Thyroid gland (tissue), 4 donors: ENCODE measurements at regions not wholly inside any gene's neighbourhood (a gene's known extent, or its start where the extent isn't known, plus 50 kb on each side); places are given as distances from the start of the nearest gene placed in this dataset.

Experiments
- DNase-seq, 2 donors: peaks; one replicate each; pipeline ENCODE4 v3.0.0-alpha.2; 2019
- H3K27ac ChIP-seq, 3 donors: fragments of 200-600 bp; sonication (generic); 1 replicate in 2 of 3; 2 replicates in 1 of 3; pipeline ENCODE4 v1.5.1; 2016 to 2019; ENCODE audit warnings: mild to moderate bottlenecking in 1 of 3, moderate library complexity in 1 of 3
- H3K27me3 ChIP-seq: fragments of 200-600 bp; sonication (generic); one replicate; pipeline ENCODE4 v1.5.1; 2019
- H3K36me3 ChIP-seq, 2 donors: fragments of 200-600 bp; sonication (generic); one replicate each; pipeline ENCODE4 v1.5.1; 2016 to 2019
- H3K4me1 ChIP-seq, 2 donors: fragments of 200-600 bp; sonication (generic); one replicate each; pipeline ENCODE4 v1.5.1; 2017 to 2019
- H3K4me3 ChIP-seq, 3 donors: fragments of 200-600 bp; sonication (generic); replicated peaks in 1 of 3; 1 replicate in 2 of 3; 2 replicates in 1 of 3; pipeline ENCODE4 v1.5.1; 2016; ENCODE audit warnings: mild to moderate bottlenecking in 1 of 3
- H3K9me3 ChIP-seq: fragments of 200-600 bp; sonication (generic); one replicate; pipeline ENCODE4 v1.5.1; 2017
- POLR2A ChIP-seq, 2 donors: fragments of 450-650 bp; IDR thresholded peaks; one replicate each; pipeline ENCODE4 v1.6.1; 2017; ENCODE audit warnings: antibody characterized with exemption in 2 of 2, mild to moderate bottlenecking in 2 of 2, moderate library complexity in 1 of 2
- WGBS, 2 donors: methylation state at CpG; one replicate each; pipeline ENCODE4 v1.1.5; 2017; 5-methylcytosine and 5-hydroxymethylcytosine counted together
- intact Hi-C: fragments of 100-400 bp; cut with DNase I; formaldehyde crosslinking; loops from one replicate; pipeline ENCODE4 v1.15.1; 2023
- TF ChIP-seq, protein P1 (sequence below), 6 experiments: fragments of 200-600 bp in 3 of 6; fragments of 450-650 bp in 3 of 6; sonication (generic) in 3 of 6; IDR thresholded peaks; one replicate each; pipeline ENCODE4 v1.5.1; 2016 to 2019; ENCODE audit warnings: antibody characterized with exemption in 6 of 6, mild to moderate bottlenecking in 2 of 6, inconsistent platforms in 1 of 6, moderate library complexity in 1 of 6

DNA sequence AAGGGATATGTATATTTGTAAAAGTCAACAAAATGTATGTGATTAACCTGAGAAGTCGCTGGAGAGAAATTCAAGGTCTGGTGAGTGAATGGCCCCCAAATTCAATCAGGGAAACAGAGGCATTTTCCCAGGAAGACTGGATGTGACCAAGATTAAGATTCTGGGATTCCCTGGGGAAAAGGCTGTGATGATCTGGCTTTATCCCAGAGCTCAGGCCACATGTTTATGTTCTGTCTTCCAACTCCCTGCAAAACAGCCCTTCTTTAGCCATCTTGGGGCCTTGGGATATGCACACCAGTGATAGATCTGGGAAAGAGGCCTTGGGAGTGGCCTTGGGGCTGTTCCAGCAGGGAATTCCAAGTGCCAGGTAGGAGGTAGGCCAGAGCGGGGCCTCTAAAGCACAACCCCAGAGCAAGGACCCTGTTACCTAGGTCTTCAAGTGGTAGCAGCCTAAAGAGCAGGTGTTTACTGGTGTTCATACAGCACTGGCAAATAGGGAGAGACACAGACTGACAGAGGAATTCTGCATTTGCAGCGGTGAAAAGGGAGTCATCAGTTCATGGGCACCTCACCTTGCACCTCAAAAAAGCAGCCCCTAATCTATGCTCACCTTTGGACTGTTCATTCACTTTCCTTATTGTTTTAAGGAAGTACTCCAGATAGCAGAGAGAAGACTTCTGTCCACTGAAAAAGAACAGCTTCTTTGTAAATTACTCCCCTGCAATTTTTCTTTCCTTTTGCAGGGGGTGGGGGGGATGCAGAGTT lies 312.4 kb downstream of the BUD13 start:
- no peaks in the 10 kb centered on the region for H3K4me1 ChIP-seq
- intact Hi-C loops, result no loop called here
- 81 to 82% methylated on average over 3 of the region's 3 CpGs for WGBS, 2 donors
- no peaks in the 10 kb centered on the region for H3K9me3 ChIP-seq
- H3K36me3 ChIP-seq, result no peaks in the 10 kb centered on the region
- no peak overlapping the region for H3K27ac ChIP-seq
- no peak for TF ChIP-seq POLR2A (IDR thresholded peaks at IDR 0.05)
- TF ChIP-seq, protein P1, sequence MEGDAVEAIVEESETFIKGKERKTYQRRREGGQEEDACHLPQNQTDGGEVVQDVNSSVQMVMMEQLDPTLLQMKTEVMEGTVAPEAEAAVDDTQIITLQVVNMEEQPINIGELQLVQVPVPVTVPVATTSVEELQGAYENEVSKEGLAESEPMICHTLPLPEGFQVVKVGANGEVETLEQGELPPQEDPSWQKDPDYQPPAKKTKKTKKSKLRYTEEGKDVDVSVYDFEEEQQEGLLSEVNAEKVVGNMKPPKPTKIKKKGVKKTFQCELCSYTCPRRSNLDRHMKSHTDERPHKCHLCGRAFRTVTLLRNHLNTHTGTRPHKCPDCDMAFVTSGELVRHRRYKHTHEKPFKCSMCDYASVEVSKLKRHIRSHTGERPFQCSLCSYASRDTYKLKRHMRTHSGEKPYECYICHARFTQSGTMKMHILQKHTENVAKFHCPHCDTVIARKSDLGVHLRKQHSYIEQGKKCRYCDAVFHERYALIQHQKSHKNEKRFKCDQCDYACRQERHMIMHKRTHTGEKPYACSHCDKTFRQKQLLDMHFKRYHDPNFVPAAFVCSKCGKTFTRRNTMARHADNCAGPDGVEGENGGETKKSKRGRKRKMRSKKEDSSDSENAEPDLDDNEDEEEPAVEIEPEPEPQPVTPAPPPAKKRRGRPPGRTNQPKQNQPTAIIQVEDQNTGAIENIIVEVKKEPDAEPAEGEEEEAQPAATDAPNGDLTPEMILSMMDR (IDR thresholded peaks at IDR 0.05), result no peak
- H3K4me3 ChIP-seq, result no peak overlapping the region
- no peak for DNase-seq
- H3K27me3 ChIP-seq, result no peaks in the 10 kb centered on the region

DNA sequence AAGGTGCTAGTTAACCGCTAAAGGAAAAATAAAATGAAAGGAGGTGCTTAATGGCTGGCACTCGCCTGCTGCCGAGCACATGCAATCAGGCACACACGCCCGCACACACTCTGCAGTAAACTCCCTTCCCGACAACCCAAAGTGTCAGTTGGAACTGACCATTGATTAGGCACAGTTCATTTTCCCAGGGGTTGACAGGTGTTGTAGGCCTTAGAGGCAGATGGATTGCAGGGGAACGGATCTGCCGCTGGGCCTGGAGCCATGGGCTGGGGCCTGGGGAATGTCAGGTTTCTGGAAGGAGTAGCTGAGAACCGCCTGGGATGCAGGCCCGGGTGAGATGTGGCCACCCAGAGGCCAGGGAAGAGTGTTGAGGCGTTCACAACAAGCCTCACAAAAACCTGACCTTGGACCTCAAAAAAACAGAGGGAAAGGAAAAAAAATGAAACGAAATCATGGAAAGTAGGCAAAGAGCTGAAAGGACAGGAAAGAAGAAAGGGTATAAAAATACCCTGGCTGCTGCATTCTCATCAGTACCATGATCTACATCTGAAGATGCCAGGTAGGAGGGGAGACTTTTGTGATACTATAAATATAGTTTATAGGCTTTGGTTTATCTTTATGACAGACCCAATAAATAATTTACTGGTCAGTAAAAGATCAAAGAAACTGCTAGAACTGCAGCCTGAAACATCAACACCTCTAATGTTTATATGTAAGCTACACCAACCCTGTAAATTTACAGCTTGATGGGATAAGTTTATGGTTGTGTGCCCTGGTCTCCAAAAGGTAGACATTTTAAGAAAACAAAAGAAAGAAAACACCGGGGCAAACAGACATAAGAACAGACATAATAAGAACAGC lies 313.4 kb downstream of the BUD13 start:
- Histone ChIP-seq H3K4me3 (no peak overlapping the region), H3K36me3 (no peaks in the 10 kb centered on the region), H3K4me1 (no peaks in the 10 kb centered on the region), H3K27me3 (no peaks in the 10 kb centered on the region), H3K27ac (no peak overlapping the region), H3K9me3 (no peaks in the 10 kb centered on the region)
- WGBS, 2 donors, result 72 to 77% methylated on average over 12 to 13 of the region's 13 CpGs
- TF ChIP-seq, protein P1 (IDR thresholded peaks at IDR 0.05), result no peak
- no peak for TF ChIP-seq POLR2A (IDR thresholded peaks at IDR 0.05)
- no peak for DNase-seq
- intact Hi-C loops, result loop anchor here (10.0 kb wide), 1 partner anchor 185 kb away; no protein-coding TSS in a partner anchor

DNA sequence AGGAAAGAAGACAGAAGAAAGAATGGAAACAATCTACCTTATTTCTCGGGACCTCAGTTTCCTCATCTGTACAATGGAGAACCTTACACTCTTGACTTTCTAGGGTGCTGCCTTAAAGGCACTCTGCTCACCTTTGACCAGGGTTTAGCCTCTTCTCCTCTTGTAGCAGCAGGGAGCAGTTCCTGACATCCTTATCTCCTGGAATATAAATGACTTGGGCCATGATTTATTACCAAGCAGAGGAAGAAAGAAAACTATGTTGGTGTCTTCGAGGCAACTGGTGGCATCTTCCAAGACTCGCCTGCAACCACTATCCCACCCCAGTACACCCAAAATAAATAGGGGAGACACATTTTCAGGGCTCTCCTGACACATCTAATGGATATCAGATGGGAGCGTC lies 314.2 kb downstream of the BUD13 start:
- intact Hi-C loops, result loop anchor here (10.0 kb wide), 1 partner anchor 186 kb away; no protein-coding TSS in a partner anchor
- Histone ChIP-seq H3K27me3 (no peaks in the 10 kb centered on the region), H3K4me3 (no peak overlapping the region), H3K9me3 (no peaks in the 10 kb centered on the region), H3K27ac (no peak overlapping the region), H3K36me3 (no peaks in the 10 kb centered on the region), H3K4me1 (no peaks in the 10 kb centered on the region)
- no peak for DNase-seq
- TF ChIP-seq, protein P1 (IDR thresholded peaks at IDR 0.05), result no peak
- WGBS, 2 donors, result 83 to 85% methylated on average over 4 of the region's 4 CpGs

DNA sequence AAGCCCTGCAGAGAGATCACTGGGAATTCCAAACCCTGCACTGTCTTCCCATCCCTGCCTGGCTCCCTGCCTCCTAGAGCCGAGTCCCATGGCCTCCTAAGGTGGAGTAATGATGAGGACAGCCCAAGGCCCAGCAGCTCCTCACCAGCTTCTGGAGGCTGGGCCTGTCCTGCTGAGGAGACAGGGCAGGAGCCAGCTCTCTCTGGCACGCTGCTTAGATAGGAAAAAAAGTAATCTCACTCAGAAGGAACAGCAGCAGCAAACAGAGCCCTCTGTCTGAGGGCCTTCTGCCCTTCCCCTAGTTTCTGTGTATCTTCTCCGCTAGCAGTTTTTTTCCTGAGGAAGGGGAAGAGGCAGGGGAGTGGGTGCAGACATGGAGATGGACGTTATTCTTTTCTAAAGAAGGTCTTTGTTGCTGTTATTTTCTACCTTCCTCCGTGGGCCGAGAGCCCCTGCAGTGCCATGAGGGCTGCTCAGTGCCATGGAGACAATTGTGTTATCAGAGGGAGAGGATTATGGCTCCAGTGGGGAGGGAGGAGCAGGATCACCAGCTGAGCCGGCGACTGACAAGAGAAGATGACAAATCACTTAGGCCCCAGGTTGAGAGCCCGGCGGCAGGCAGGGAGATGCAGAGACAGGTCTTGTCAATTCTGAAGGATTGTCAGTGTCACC lies 315.3 kb downstream of the BUD13 start:
- WGBS, 2 donors, result 69 to 75% methylated on average over 10 of the region's 10 CpGs

More for the DNA sequence above, 315.3 kb downstream of the BUD13 start:
- H3K27me3 ChIP-seq, result no peaks in the 10 kb centered on the region
- DNase-seq, result no peak
- no peaks in the 10 kb centered on the region for H3K4me1 ChIP-seq
- H3K4me3 ChIP-seq, result no peak overlapping the region
- TF ChIP-seq, protein P1 (IDR thresholded peaks at IDR 0.05), result no peak
- TF ChIP-seq POLR2A (IDR thresholded peaks at IDR 0.05), result no peak
- no peaks in the 10 kb centered on the region for H3K9me3 ChIP-seq
- no peak overlapping the region for H3K27ac ChIP-seq
- no peaks in the 10 kb centered on the region for H3K36me3 ChIP-seq
- intact Hi-C loops, result loop anchor here (10.0 kb wide), 1 partner anchor 187 kb away; no protein-coding TSS in a partner anchor
